Adrenal gland (tissue), 9 donors: ENCODE measurements at regions not wholly inside any gene's neighbourhood (a gene's known extent, or its start where the extent isn't known, plus 50 kb on each side); places are given as distances from the start of the nearest gene placed in this dataset.
A peak's percentile ranks its signal among the peaks of the same experiment; 100 is the strongest.

Experiments used
- DNase-seq, 7 donors: peaks; one replicate each; pipeline ENCODE4 v3.0.0-alpha.2; 2019 to 2020
- H3K27ac ChIP-seq, 5 donors: fragments of 200-600 bp; sonication (generic) in 4 of 5; 1 replicate in 3 of 5; 2 replicates in 2 of 5; pipeline versions ENCODE4 v1.5.1 to v1.8.0; 2016 to 2020; ENCODE audit warnings: mild to moderate bottlenecking in 1 of 5
- H3K27me3 ChIP-seq: fragments of 200-600 bp; 2 replicates; pipeline ENCODE4 v1.8.0; 2021
- H3K36me3 ChIP-seq, 2 donors: fragments of 200-600 bp; replicated peaks in 1 of 2; 1 replicate in 1 of 2; 2 replicates in 1 of 2; pipeline versions ENCODE4 v1.5.1 to v1.8.0; 2018 to 2022
- H3K4me1 ChIP-seq, 2 donors: fragments of 200-600 bp; replicated peaks in 1 of 2; 1 replicate in 1 of 2; 2 replicates in 1 of 2; pipeline versions ENCODE4 v1.5.1 to v1.8.0; 2018 to 2021
- H3K4me3 ChIP-seq, 4 donors: fragments of 200-600 bp; sonication (generic) in 3 of 4; one replicate each; pipeline ENCODE4 v1.5.1; 2016 to 2018
- H3K9me3 ChIP-seq, 3 donors: fragments of 200-600 bp; sonication (generic) in 1 of 3; replicated peaks in 1 of 3; 1 replicate in 2 of 3; 2 replicates in 1 of 3; pipeline versions ENCODE4 v1.5.1 to v1.8.0; 2016 to 2021
- POLR2A ChIP-seq, 2 donors: fragments of 450-650 bp; IDR thresholded peaks; one replicate each; pipeline ENCODE4 v1.6.1; 2017; ENCODE audit warnings: antibody characterized with exemption in 2 of 2, mild to moderate bottlenecking in 2 of 2, moderate library complexity in 1 of 2
- WGBS, 4 donors: extraction: QIAGEN DNeasy Blood & Tissue Kit in 2 of 4; methylation state at CpG; one replicate each; pipeline versions ENCODE4 v1.1.5 to v1.1.7; 2013 to 2017; 5-methylcytosine and 5-hydroxymethylcytosine counted together
- intact Hi-C, 2 donors: fragments of 100-400 bp; cut with DNase I; formaldehyde crosslinking; loops; one replicate each; pipeline versions ENCODE4 v1.14.1 to v1.15.0; 2022 to 2023
- TF ChIP-seq, protein P1 (sequence below), 6 experiments: fragments of 450-650 bp in 4 of 6; fragments of 200-600 bp in 2 of 6; sonication (generic) in 1 of 6; IDR thresholded peaks; 1 replicate in 5 of 6; 2 replicates in 1 of 6; pipeline versions ENCODE4 v1.5.1 to v1.8.0; 2016 to 2021; ENCODE audit warnings: antibody characterized with exemption in 6 of 6, mild to moderate bottlenecking in 2 of 6, moderate library complexity in 1 of 6
- donor health status: healthy with polysubstance abuse.
- donor health status: Bipolar disorder and iron deficiency.
- donor health status: DM: yes; HTN: yes; CAD: no.
- donor health status: DM: no; HTN: no; CAD: no.
- donor health status: DM: no; HTN: no; CAD: no.

DNA sequence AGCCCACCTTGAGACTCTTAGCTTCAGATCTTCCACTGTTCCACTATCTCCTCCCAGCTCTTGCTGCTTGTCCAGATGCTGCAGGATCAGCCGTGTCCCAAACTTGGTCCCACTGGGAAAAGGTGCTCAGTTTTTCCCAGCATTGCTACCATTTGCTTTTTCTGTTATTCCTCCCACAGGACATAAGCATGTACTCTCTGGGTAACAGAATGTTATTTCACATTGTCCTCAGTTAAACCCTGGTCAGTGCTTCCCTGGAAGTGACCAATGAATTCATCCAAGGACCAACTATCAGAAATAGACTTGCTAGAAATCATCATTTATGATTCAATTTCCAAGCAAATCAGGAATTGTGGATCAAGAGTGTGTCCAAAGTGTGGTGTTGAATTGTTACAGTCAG, 179.2 kb upstream of the ZNF32 start:
- no peak overlapping the region for H3K27ac ChIP-seq
- intact Hi-C loops = no loop called here
- no peaks in the 10 kb centered on the region for H3K27me3 ChIP-seq
- no peaks in the 10 kb centered on the region for H3K9me3 ChIP-seq
- WGBS, 4 donors = 57 to 70% (median 65%) methylated on average over 1 of the region's 1 CpG
- TF ChIP-seq, protein P1, sequence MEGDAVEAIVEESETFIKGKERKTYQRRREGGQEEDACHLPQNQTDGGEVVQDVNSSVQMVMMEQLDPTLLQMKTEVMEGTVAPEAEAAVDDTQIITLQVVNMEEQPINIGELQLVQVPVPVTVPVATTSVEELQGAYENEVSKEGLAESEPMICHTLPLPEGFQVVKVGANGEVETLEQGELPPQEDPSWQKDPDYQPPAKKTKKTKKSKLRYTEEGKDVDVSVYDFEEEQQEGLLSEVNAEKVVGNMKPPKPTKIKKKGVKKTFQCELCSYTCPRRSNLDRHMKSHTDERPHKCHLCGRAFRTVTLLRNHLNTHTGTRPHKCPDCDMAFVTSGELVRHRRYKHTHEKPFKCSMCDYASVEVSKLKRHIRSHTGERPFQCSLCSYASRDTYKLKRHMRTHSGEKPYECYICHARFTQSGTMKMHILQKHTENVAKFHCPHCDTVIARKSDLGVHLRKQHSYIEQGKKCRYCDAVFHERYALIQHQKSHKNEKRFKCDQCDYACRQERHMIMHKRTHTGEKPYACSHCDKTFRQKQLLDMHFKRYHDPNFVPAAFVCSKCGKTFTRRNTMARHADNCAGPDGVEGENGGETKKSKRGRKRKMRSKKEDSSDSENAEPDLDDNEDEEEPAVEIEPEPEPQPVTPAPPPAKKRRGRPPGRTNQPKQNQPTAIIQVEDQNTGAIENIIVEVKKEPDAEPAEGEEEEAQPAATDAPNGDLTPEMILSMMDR (IDR thresholded peaks at IDR 0.05) = no peak
- TF ChIP-seq POLR2A (IDR thresholded peaks at IDR 0.05) = no peak
- no peak for DNase-seq
- no peaks in the 10 kb centered on the region for H3K36me3 ChIP-seq
- H3K4me1 ChIP-seq = peaks cover 0 to 20% of the 10 kb centered on the region in 2 donors
- no peak overlapping the region for H3K4me3 ChIP-seq

DNA sequence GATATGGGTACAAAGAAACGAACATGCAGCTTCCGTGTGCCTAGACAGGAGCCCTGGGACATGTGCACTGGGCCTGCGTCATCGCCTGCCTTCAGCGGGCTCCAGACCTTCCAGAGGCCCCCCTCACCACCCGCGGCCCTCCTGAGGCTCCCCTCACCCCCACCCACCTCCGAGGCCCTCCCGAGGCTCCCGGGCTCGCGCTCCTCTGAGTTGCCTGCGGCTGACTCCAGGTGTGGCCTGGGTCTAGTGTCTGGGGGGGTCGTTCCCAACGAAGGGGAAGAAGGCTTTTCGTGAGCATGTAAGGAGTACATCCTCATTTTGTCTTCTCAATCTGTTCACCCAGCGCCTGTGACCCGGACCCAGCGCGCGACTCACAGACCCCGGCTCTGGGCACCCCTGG, 177.3 kb upstream of the ZNF32 start:
- H3K36me3 ChIP-seq = no peaks in the 10 kb centered on the region
- no peak for DNase-seq
- no peak overlapping the region for H3K27ac ChIP-seq
- intact Hi-C loops = no loop called here
- H3K4me3 ChIP-seq = no peak overlapping the region
- 88 to 93% (median 90%) methylated on average over 13 to 22 of the region's 22 CpGs for WGBS, 4 donors
- H3K9me3 ChIP-seq = no peaks in the 10 kb centered on the region
- no peaks in the 10 kb centered on the region for H3K27me3 ChIP-seq
- TF ChIP-seq POLR2A (IDR thresholded peaks at IDR 0.05) = no peak
- TF ChIP-seq, protein P1 (IDR thresholded peaks at IDR 0.05) = no peak
- peaks cover 0 to 22% of the 10 kb centered on the region in 2 donors for H3K4me1 ChIP-seq

DNA sequence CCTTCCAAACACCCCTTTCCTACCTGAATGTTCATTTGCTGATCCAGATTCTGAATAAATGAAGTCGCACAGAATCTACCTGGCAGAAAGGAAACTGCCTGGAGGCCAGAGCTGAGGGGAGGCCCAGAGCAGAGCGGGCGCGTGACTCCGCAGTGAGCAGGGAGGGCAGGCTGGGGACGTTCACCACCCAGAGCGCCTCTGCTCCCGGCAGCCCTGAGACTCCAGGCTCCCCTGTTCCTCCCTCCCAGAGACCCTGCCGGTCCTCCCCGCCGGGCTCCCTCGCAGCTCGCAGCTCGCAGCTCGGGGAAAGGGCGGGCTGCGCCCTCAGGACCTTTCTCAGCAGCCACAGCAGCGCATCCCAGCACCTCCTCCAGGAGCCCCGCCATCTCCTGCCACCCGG, 176.7 kb upstream of the ZNF32 start:
- WGBS, 4 donors = 95 to 97% (median 96%) methylated on average over 20 of the region's 20 CpGs
- no peak overlapping the region for H3K4me3 ChIP-seq
- H3K27ac ChIP-seq = peak overlapping the region in 2 of 5 donors; percentile 34 to 69
- intact Hi-C loops = no loop called here
- H3K36me3 ChIP-seq = no peaks in the 10 kb centered on the region
- no peaks in the 10 kb centered on the region for H3K9me3 ChIP-seq
- no peak for TF ChIP-seq POLR2A (IDR thresholded peaks at IDR 0.05)
- TF ChIP-seq, protein P1 (IDR thresholded peaks at IDR 0.05) = no peak
- no peak for DNase-seq
- peaks cover 0 to 22% of the 10 kb centered on the region in 2 donors for H3K4me1 ChIP-seq
- no peaks in the 10 kb centered on the region for H3K27me3 ChIP-seq

DNA sequence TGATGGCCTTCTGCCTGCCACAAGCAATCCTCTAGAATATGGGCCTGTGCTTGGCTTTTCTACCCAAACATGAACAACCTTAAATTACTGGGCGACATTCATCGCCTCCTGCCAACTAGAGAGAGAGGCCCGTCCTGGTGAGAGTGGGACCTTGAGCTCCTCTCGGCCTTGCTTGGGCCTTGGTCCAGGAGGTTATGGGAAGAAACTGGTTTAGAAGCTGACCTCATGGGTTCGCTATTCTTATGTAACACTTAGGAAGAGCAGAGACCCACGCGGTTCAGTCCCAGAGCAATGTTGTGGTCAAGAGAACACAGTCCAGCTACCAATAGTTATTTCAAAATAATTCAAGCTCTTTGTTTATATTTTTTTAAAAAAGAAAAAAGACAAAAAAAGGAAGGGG, 176.3 kb upstream of the ZNF32 start:
- intact Hi-C loops = no loop called here
- no peaks in the 10 kb centered on the region for H3K9me3 ChIP-seq
- DNase-seq = peak; percentile 27 to 86 (median 77)
- H3K4me3 ChIP-seq = no peak overlapping the region
- no peak for TF ChIP-seq POLR2A (IDR thresholded peaks at IDR 0.05)
- TF ChIP-seq, protein P1 (IDR thresholded peaks at IDR 0.05) = no peak
- H3K36me3 ChIP-seq = no peaks in the 10 kb centered on the region
- WGBS, 4 donors = 38 to 51% (median 40%) methylated on average over 7 of the region's 7 CpGs
- H3K27ac ChIP-seq = peak overlapping the region in 4 of 5 donors; percentile 34 to 69 (median 48)
- peaks cover 0 to 22% of the 10 kb centered on the region in 2 donors for H3K4me1 ChIP-seq
- no peaks in the 10 kb centered on the region for H3K27me3 ChIP-seq
